Ishikawa (cell line): ENCODE measurements at regions not wholly inside any gene's neighbourhood (a gene's known extent, or its start where the extent isn't known, plus 50 kb on each side); places are given as distances from the start of the nearest gene placed in this dataset.

Experiments
- CEBPB ChIP-seq: IDR thresholded peaks from 2 replicates; pipeline ENCODE4 v1.6.1; 2012
- CREB1 ChIP-seq: IDR thresholded peaks from 2 replicates; pipeline ENCODE4 v1.6.1; 2012; ENCODE audit warnings: low read depth
- EGR1 ChIP-seq: IDR thresholded peaks from 2 replicates; pipeline ENCODE4 v1.6.1; 2012
- EP300 ChIP-seq: IDR thresholded peaks from 2 replicates; pipeline ENCODE4 v1.6.1; 2012; ENCODE audit warnings: borderline replicate concordance
- FOXM1 ChIP-seq: IDR thresholded peaks from 2 replicates; pipeline ENCODE4 v1.6.1; 2012; ENCODE audit warnings: low read depth, borderline replicate concordance
- MAX ChIP-seq: IDR thresholded peaks from 2 replicates; pipeline ENCODE4 v1.6.1; 2012
- NFIC ChIP-seq: IDR thresholded peaks from 2 replicates; pipeline ENCODE4 v1.6.1; 2012
- RAD21 ChIP-seq: IDR thresholded peaks from 2 replicates; pipeline ENCODE4 v1.6.1; 2012; ENCODE audit warnings: low read depth
- REST ChIP-seq: IDR thresholded peaks from 2 replicates; pipeline ENCODE4 v1.6.1; 2012; ENCODE audit warnings: low read depth, mild to moderate bottlenecking
- TAF1 ChIP-seq: IDR thresholded peaks from 2 replicates; pipeline ENCODE4 v1.6.1; 2012; ENCODE audit warnings: low read depth, mild to moderate bottlenecking
- TCF12 ChIP-seq: IDR thresholded peaks from 2 replicates; pipeline ENCODE4 v1.6.1; 2012; ENCODE audit warnings: low read depth
- TEAD4 ChIP-seq: IDR thresholded peaks from 2 replicates; pipeline ENCODE4 v1.6.1; 2012
- USF1 ChIP-seq: IDR thresholded peaks from 2 replicates; pipeline ENCODE4 v1.6.1; 2012
- YY1 ChIP-seq: IDR thresholded peaks from 2 replicates; pipeline ENCODE4 v1.6.1; 2012; ENCODE audit warnings: low read depth
- ZBTB7A ChIP-seq: IDR thresholded peaks from 2 replicates; pipeline ENCODE4 v1.6.1; 2012; ENCODE audit warnings: low read depth

- no peak for TF ChIP-seq REST
- TF ChIP-seq CEBPB: no peak
- TF ChIP-seq TCF12: no peak
- TF ChIP-seq CREB1: no peak
- no peak for TF ChIP-seq MAX
- TF ChIP-seq FOXM1: no peak
- no peak for TF ChIP-seq USF1
- no peak for TF ChIP-seq EP300
- no peak for TF ChIP-seq NFIC
- no peak for TF ChIP-seq EGR1
- no peak for TF ChIP-seq ZBTB7A
These were observed 182.0 kb upstream of the FAT4 start for GRCh38 chr4:125132729-125133128.

GRCh38 chr4:125131891-125132680 is 182.7 kb upstream of the FAT4 start:
- TF ChIP-seq YY1: no peak
- no peak for TF ChIP-seq EP300
- no peak for TF ChIP-seq CEBPB
- TF ChIP-seq NFIC: no peak
- TF ChIP-seq USF1: no peak
- no peak for TF ChIP-seq EGR1
- TF ChIP-seq TEAD4: no peak
- no peak for TF ChIP-seq RAD21
- no peak for TF ChIP-seq TCF12
- no peak for TF ChIP-seq FOXM1

GRCh38 chr4:125125276-125125675 is 189.5 kb upstream of the FAT4 start:
- no peak for TF ChIP-seq ZBTB7A
- no peak for TF ChIP-seq NFIC
- no peak for TF ChIP-seq YY1
- TF ChIP-seq REST: no peak
- TF ChIP-seq TCF12: no peak
- no peak for TF ChIP-seq CEBPB
- no peak for TF ChIP-seq MAX
- TF ChIP-seq EP300: no peak
- no peak for TF ChIP-seq CREB1
- TF ChIP-seq TEAD4: no peak
- no peak for TF ChIP-seq TAF1
- no peak for TF ChIP-seq USF1
- TF ChIP-seq EGR1: no peak
- TF ChIP-seq FOXM1: no peak
- no peak for TF ChIP-seq RAD21

- no peak for TF ChIP-seq MAX
- TF ChIP-seq TCF12: no peak
- peak; percentile 51 for TF ChIP-seq CEBPB
- no peak for TF ChIP-seq CREB1
- TF ChIP-seq TAF1: no peak
- TF ChIP-seq REST: no peak
- peak; percentile 60 for TF ChIP-seq NFIC
- no peak; the same call in 1 of the 2 replicates for TF ChIP-seq EP300
- peak; percentile 57 for TF ChIP-seq TEAD4
- TF ChIP-seq USF1: no peak
- peak; percentile 34 for TF ChIP-seq FOXM1
- TF ChIP-seq YY1: no peak
- TF ChIP-seq ZBTB7A: no peak
These were observed 191.1 kb upstream of the FAT4 start for GRCh38 chr4:125123570-125124109.
